Testis (tissue), 2 donors: ENCODE measurements at regions not wholly inside any gene's neighbourhood (a gene's known extent, or its start where the extent isn't known, plus 50 kb on each side); places are given as distances from the start of the nearest gene placed in this dataset.

ENCODE experiments used
- DNase-seq: peaks from one replicate; pipeline ENCODE4 v3.0.0-alpha.2; 2019
- H3K27ac ChIP-seq, 2 donors: fragments of 200-600 bp; sonication (generic); one replicate each; pipeline ENCODE4 v1.5.1; 2019
- H3K27me3 ChIP-seq: fragments of 200-600 bp; sonication (generic); one replicate; pipeline ENCODE4 v1.5.1; 2019
- H3K36me3 ChIP-seq: fragments of 200-600 bp; sonication (generic); one replicate; pipeline ENCODE4 v1.5.1; 2017; ENCODE audit warnings: low read depth; ENCODE audit errors: missing control alignments
- H3K4me1 ChIP-seq: fragments of 200-600 bp; sonication (generic); one replicate; pipeline ENCODE4 v1.5.1; 2019
- H3K4me3 ChIP-seq, 2 donors: fragments of 200-600 bp; sonication (generic); one replicate each; pipeline ENCODE4 v1.5.1; 2017 to 2019
- H3K9me3 ChIP-seq: fragments of 200-600 bp; sonication (generic); one replicate; pipeline ENCODE4 v1.5.1; 2017
- CTCF ChIP-seq, 3 experiments: fragments of 450-650 bp in 2 of 3; fragments of 200-600 bp in 1 of 3; sonication (generic) in 1 of 3; IDR thresholded peaks; one replicate each; pipeline ENCODE4 v1.5.1; 2016 to 2019; ENCODE audit warnings: antibody characterized with exemption in 3 of 3, mild to moderate bottlenecking in 2 of 3, moderate library complexity in 1 of 3
- POLR2A ChIP-seq: fragments of 450-650 bp; IDR thresholded peaks from one replicate; pipeline ENCODE4 v1.6.1; 2017; ENCODE audit warnings: antibody characterized with exemption, mild to moderate bottlenecking, moderate library complexity
- WGBS, 2 donors: methylation state at CpG; one replicate each; pipeline ENCODE4 v1.1.5; 2018; 5-methylcytosine and 5-hydroxymethylcytosine counted together
- intact Hi-C: fragments of 100-400 bp; cut with DNase I; formaldehyde crosslinking; loops from one replicate; pipeline ENCODE4 v1.15.1; 2023; ENCODE audit warnings: low total_unique reads

- Histone ChIP-seq H3K9me3 (no peaks in the 10 kb centered on the region), H3K27me3 (no peaks in the 10 kb centered on the region), H3K27ac (no peak overlapping the region), H3K4me1 (no peaks in the 10 kb centered on the region), H3K36me3 (no peaks in the 10 kb centered on the region), H3K4me3 (no peak overlapping the region)
- no peak for DNase-seq
- 93% methylated on average over 2 to 3 of the region's 3 CpGs for WGBS, 2 donors
- TF ChIP-seq CTCF (IDR thresholded peaks at IDR 0.05) (no peak), POLR2A (no peak)
- intact Hi-C loops: no loop called here
Measured at GRCh38 chr1:30335389-30335996, 387.9 kb downstream of the MATN1 start.

- Histone ChIP-seq H3K4me1 (no peaks in the 10 kb centered on the region), H3K36me3 (no peaks in the 10 kb centered on the region), H3K9me3 (no peaks in the 10 kb centered on the region), H3K4me3 (no peak overlapping the region), H3K27ac (no peak overlapping the region), H3K27me3 (no peaks in the 10 kb centered on the region)
- intact Hi-C loops: no loop called here
- 76 to 100% methylated on average over 1 to 2 of the region's 2 CpGs for WGBS, 2 donors
- TF ChIP-seq CTCF (IDR thresholded peaks at IDR 0.05): no peak
- no peak for TF ChIP-seq POLR2A
- no peak for DNase-seq
Measured at GRCh38 chr1:30334767-30335166, 388.6 kb downstream of the MATN1 start.

GRCh38 chr1:30332116-30333094 lies 391.0 kb downstream of the MATN1 start:
- no peak for TF ChIP-seq POLR2A
- TF ChIP-seq CTCF (IDR thresholded peaks at IDR 0.05): no peak
- no peak for DNase-seq
- no peaks in the 10 kb centered on the region for H3K9me3 ChIP-seq
- H3K4me1 ChIP-seq: no peaks in the 10 kb centered on the region
- H3K36me3 ChIP-seq: no peaks in the 10 kb centered on the region
- H3K27ac ChIP-seq: no peak overlapping the region
- H3K27me3 ChIP-seq: no peaks in the 10 kb centered on the region
- H3K4me3 ChIP-seq: no peak overlapping the region
- 89 to 91% methylated on average over 18 of the region's 18 CpGs for WGBS, 2 donors
- intact Hi-C loops: no loop called here

- 64 to 82% methylated on average over 3 to 8 of the region's 8 CpGs for WGBS, 2 donors
- Histone ChIP-seq H3K36me3 (no peaks in the 10 kb centered on the region), H3K27me3 (no peaks in the 10 kb centered on the region), H3K9me3 (no peaks in the 10 kb centered on the region), H3K4me1 (no peaks in the 10 kb centered on the region), H3K27ac (no peak overlapping the region), H3K4me3 (no peak overlapping the region)
- DNase-seq: no peak
- intact Hi-C loops: no loop called here
- TF ChIP-seq CTCF (IDR thresholded peaks at IDR 0.05): no peak
- no peak for TF ChIP-seq POLR2A
Measured at GRCh38 chr1:30331415-30332065, 391.8 kb downstream of the MATN1 start.
